Vagina (tissue), 2 donors: ENCODE measurements at regions not wholly inside any gene's neighbourhood (a gene's known extent, or its start where the extent isn't known, plus 50 kb on each side); places are given as distances from the start of the nearest gene placed in this dataset.

Source experiments
- CTCF ChIP-seq, 3 experiments: fragments of 450-650 bp in 2 of 3; fragments of 200-600 bp in 1 of 3; sonication (generic) in 1 of 3; IDR thresholded peaks; one replicate each; pipeline ENCODE4 v1.5.1; 2017 to 2019; ENCODE audit warnings: antibody characterized with exemption in 3 of 3, mild to moderate bottlenecking in 2 of 3, moderate library complexity in 2 of 3
- POLR2A ChIP-seq, 2 donors: fragments of 450-650 bp; IDR thresholded peaks; one replicate each; pipeline ENCODE4 v1.6.1; 2017; ENCODE audit warnings: antibody characterized with exemption in 2 of 2, mild to moderate bottlenecking in 2 of 2, moderate library complexity in 2 of 2

- TF ChIP-seq POLR2A (IDR thresholded peaks at IDR 0.05) (no peak), CTCF (IDR thresholded peaks at IDR 0.05) (no peak)
Measured at GRCh38 chr3:187458383-187458782, 90.2 kb downstream of the RTP4 start.
